Endothelial cell of umbilical vein (primary cell): ENCODE measurements at regions not wholly inside any gene's neighbourhood (a gene's known extent, or its start where the extent isn't known, plus 50 kb on each side); places are given as distances from the start of the nearest gene placed in this dataset.

Source experiments
- BruUV-seq: library from RNA; stranded (reverse); fragments of 400-500 nt; replicated peaks from 2 replicates; lab custom pipeline; 2021; lab: Mats Ljungman, UMichigan
- CTCF ChIA-PET: fragments of 300-600, 350-600 bp; sonication (Branson Sonifier 250); formaldehyde crosslinking; loops from one replicate; lab custom pipeline; 2021; ENCODE audit warnings: antibody characterized with exemption, inconsistent platforms; lab: Charles Lee
- POLR2A ChIA-PET: fragments of 300-600, 350-600 bp; sonication (Branson Sonifier 250); formaldehyde crosslinking; loops from one replicate; lab custom pipeline; 2021; ENCODE audit warnings: antibody characterized with exemption, inconsistent platforms; lab: Charles Lee
- DNase-seq: peaks from one replicate; pipeline ENCODE4 v3.0.0-alpha.2; 2011; ENCODE audit warnings: low read depth, low spot score
- FAIRE-seq: peaks from 2 replicates; lab custom pipeline; 2011; peaks lifted over from hg19 to GRCh38; lab: Jason Lieb, UNC
- H2AFZ ChIP-seq: 2 replicates; pipeline ENCODE4 v1.6.0; 2012; ENCODE audit warnings: low read depth, low read length, control low read depth, inconsistent platforms
- H3K27ac ChIP-seq: 2 replicates; pipeline ENCODE4 v1.5.1; 2011; ENCODE audit warnings: low read depth, mild to moderate bottlenecking, control low read depth, low read length, moderate library complexity; ENCODE audit not compliant: insufficient read depth
- H3K27me3 ChIP-seq, 2 experiments: 2 replicates each; pipeline versions ENCODE4 v1.6.0 to v1.6.1; 2011; ENCODE audit warnings: low read length in 2 of 2, mixed read lengths in 1 of 2; ENCODE audit not compliant: control insufficient read depth in 2 of 2, insufficient read depth in 2 of 2
- H3K36me3 ChIP-seq, 2 experiments: 2 replicates in 1 of 2; 3 replicates in 1 of 2; pipeline ENCODE4 v1.5.1; 2011; ENCODE audit warnings: low read length in 2 of 2, mild to moderate bottlenecking in 1 of 2, moderate library complexity in 1 of 2; ENCODE audit not compliant: control insufficient read depth in 2 of 2, insufficient read depth in 2 of 2; ENCODE audit errors: extremely low read depth in 1 of 2
- H3K4me1 ChIP-seq: 3 replicates; pipeline ENCODE4 v1.5.1; 2011; ENCODE audit warnings: mild to moderate bottlenecking, low read length; ENCODE audit not compliant: control insufficient read depth, insufficient read depth; ENCODE audit errors: extremely low read depth
- H3K4me2 ChIP-seq: 2 replicates; pipeline ENCODE4 v1.6.1; 2011; ENCODE audit warnings: low read length, control low read depth, mixed read lengths; ENCODE audit not compliant: insufficient read depth
- H3K4me3 ChIP-seq, 3 experiments: fragments of 200-600 bp in 1 of 3; sonication (generic), shearing (Covaris generic) in 1 of 3; replicated peaks in 1 of 3; 2 replicates each; pipeline ENCODE4 v1.5.1; 2011 to 2016; ENCODE audit warnings: control low read depth in 3 of 3, low read length in 3 of 3, mild to moderate bottlenecking in 2 of 3, inconsistent platforms in 1 of 3, low read depth in 1 of 3, moderate library complexity in 1 of 3; ENCODE audit not compliant: insufficient read depth in 1 of 3
- H3K79me2 ChIP-seq: 2 replicates; pipeline ENCODE4 v1.6.0; 2012; ENCODE audit warnings: low read length, inconsistent platforms; ENCODE audit not compliant: control insufficient read depth, insufficient read depth
- H3K9ac ChIP-seq: replicated peaks from 2 replicates; pipeline ENCODE3; 2011; ENCODE audit warnings: low read length, control low read depth; ENCODE audit not compliant: insufficient read depth; ENCODE audit errors: extremely low read depth
- H3K9me1 ChIP-seq: replicated peaks from 3 replicates; pipeline ENCODE4 v1.6.0; 2011; ENCODE audit warnings: mild to moderate bottlenecking, low read length; ENCODE audit not compliant: control insufficient read depth, insufficient read depth; ENCODE audit errors: extremely low read depth
- H3K9me3 ChIP-seq: replicated peaks from 2 replicates; pipeline ENCODE4 v1.5.1; 2012; ENCODE audit warnings: low read length, inconsistent platforms; ENCODE audit not compliant: control insufficient read depth, insufficient read depth
- H4K20me1 ChIP-seq: replicated peaks from 2 replicates; pipeline ENCODE3; 2011; ENCODE audit warnings: mild to moderate bottlenecking, low read length; ENCODE audit not compliant: control insufficient read depth, insufficient read depth; ENCODE audit errors: extremely low read depth
- CTCF ChIP-seq, 2 donors: IDR thresholded peaks; 1 replicate in 1 of 2; 2 replicates in 1 of 2; pipeline ENCODE4 v1.5.1; 2011; ENCODE audit warnings: low read length in 2 of 2, mild to moderate bottlenecking in 2 of 2, moderate library complexity in 2 of 2, control low read depth in 1 of 2, inconsistent platforms in 1 of 2, low read depth in 1 of 2; ENCODE audit not compliant: insufficient read depth in 1 of 2; ENCODE audit errors: extremely low read depth in 1 of 2
- EZH2 ChIP-seq: IDR thresholded peaks from 2 replicates; pipeline ENCODE4 v1.6.1; 2012; ENCODE audit warnings: borderline replicate concordance, low read depth, mild to moderate bottlenecking, moderate library complexity, low read length, inconsistent platforms; ENCODE audit not compliant: severe bottlenecking
- FOS ChIP-seq: IDR thresholded peaks from 2 replicates; pipeline ENCODE4 v1.6.1; 2011; ENCODE audit warnings: mild to moderate bottlenecking, low read length, moderate library complexity, borderline replicate concordance; ENCODE audit not compliant: insufficient read depth
- GATA2 ChIP-seq: IDR thresholded peaks from 2 replicates; pipeline ENCODE4 v1.7.0; 2011; ENCODE audit warnings: low read depth, mild to moderate bottlenecking, moderate library complexity, mixed read lengths, low read length; ENCODE audit not compliant: insufficient read length, insufficient read depth
- MAX ChIP-seq: IDR thresholded peaks from 2 replicates; pipeline ENCODE4 v1.6.1; 2011; ENCODE audit not compliant: insufficient read depth, insufficient read length
- MYC ChIP-seq: IDR thresholded peaks from one replicate; pipeline ENCODE4 v1.6.1; 2011; ENCODE audit warnings: mild to moderate bottlenecking, low read depth, low read length
- POLR2A ChIP-seq: IDR thresholded peaks from 2 replicates; pipeline ENCODE4 v1.6.1; 2012; ENCODE audit warnings: low read depth, mild to moderate bottlenecking, control low read depth, low read length
- dilution Hi-C: fragments of 300-500 bp; cut with MboI; formaldehyde crosslinking; loops from one replicate; pipeline ENCODE4 v1.15.0; 2019; ENCODE audit warnings: low sequenced_read_pairs; ENCODE audit not compliant: extremely low pct_ligation_motif_present
- intact Hi-C: fragments of 100-400 bp; cut with micrococcal nuclease; formaldehyde crosslinking; loops from one replicate; pipeline ENCODE4 v1.10.0; 2022

DNA sequence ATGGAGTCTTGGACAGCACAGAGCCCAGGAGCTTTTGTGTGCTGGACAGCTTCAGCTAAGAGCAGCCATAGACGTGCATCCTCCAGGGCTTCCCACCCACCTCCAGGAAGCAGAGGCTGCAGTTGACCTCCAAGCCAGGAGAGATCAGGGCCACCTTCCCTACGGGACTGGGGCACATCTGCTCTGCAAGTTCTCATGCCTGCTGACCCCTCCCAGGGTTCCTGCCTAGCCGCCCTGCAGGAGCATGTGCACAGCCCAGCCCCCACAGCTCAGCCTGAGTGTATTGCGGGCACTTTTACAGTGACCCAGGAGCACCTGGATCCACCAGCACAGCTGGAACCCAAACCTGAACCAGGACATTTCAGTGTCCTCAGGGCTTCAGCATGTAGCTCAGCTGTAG, 915.2 kb downstream of the RPS29 start:
- dilution Hi-C loops: no loop called here
- no peak overlapping the region for H3K4me3 ChIP-seq
- CTCF ChIA-PET: no interaction called here
- FAIRE-seq (no peak), DNase-seq (no peak)
- POLR2A ChIA-PET: no interaction called here
- no TSS peak for BruUV-seq
- intact Hi-C loops: no loop called here
- no peak for TF ChIP-seq MYC
- no peaks in the 10 kb centered on the region for H3K9me1 ChIP-seq
- H3K4me1 ChIP-seq: no peaks in the 10 kb centered on the region
- no peak overlapping the region for H3K4me2 ChIP-seq
- no peak overlapping the region for H2AFZ ChIP-seq
- H4K20me1 ChIP-seq: no peaks in the 10 kb centered on the region
- H3K79me2 ChIP-seq: no peaks in the 10 kb centered on the region
- H3K27ac ChIP-seq: no peak overlapping the region
- H3K9me3 ChIP-seq: peaks cover 5% of the 10 kb centered on the region
- H3K36me3 ChIP-seq: no peaks in the 10 kb centered on the region
- H3K27me3 ChIP-seq: no peaks in the 10 kb centered on the region
- no peak overlapping the region for H3K9ac ChIP-seq

DNA sequence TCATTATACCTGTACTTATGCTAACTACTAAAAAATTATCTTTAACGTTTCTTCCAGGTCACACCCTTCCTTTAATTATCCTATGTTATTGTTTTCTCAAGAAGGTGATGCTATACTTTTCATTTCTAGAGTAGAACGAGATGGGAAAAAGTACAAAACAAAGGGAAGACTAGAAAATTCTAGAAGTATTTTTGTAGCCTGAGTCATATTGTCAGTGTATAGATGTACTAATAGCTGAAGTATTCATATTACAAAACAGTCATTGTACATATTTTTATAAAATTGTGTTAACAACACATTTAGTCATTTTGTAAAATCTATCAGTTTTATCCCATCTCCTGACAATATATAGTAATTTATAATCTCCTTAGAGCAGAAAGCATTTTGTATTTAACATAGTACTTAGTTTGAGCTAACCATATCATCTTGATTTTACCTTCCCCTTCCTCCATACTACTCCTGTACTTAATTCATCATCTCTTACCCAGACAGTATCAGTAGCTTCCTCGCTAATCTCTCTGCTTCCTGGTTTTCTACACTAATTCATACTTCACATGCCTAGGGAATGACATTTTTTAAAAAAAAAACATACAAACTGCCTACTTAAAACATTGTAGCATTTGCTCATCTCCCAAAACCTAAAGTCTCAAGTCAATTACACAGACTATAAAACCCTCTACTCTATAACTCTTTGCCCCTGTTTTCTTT, 920.9 kb downstream of the RPS29 start:
- Histone ChIP-seq H3K27ac (no peak overlapping the region), H2AFZ (no peak overlapping the region), H3K27me3 (no peaks in the 10 kb centered on the region), H3K9me1 (no peaks in the 10 kb centered on the region), H3K4me1 (no peaks in the 10 kb centered on the region), H3K36me3 (no peaks in the 10 kb centered on the region), H3K4me3 (no peak overlapping the region), H3K79me2 (no peaks in the 10 kb centered on the region), H3K9me3 (no peaks in the 10 kb centered on the region), H4K20me1 (no peaks in the 10 kb centered on the region), H3K9ac (no peak overlapping the region), H3K4me2 (no peak overlapping the region)
- POLR2A ChIA-PET: no interaction called here
- CTCF ChIA-PET: no interaction called here
- intact Hi-C loops: no loop called here
- no peak for TF ChIP-seq FOS
- TF ChIP-seq MYC: no peak
- TF ChIP-seq CTCF (IDR thresholded peaks at IDR 0.05; ENCODE audit: extremely low read depth in 1 of 2, insufficient read depth in 1 of 2, low read depth in 1 of 2, low read length in 2 of 2): no peak
- no peak for TF ChIP-seq POLR2A
- TF ChIP-seq MAX: no peak
- no peak for TF ChIP-seq EZH2
- TF ChIP-seq GATA2: no peak
- BruUV-seq: no TSS peak
- DNase-seq: no peak
- FAIRE-seq: no peak
- dilution Hi-C loops: no loop called here
